ENCODE measurements at regions not wholly inside any gene's neighbourhood (a gene's known extent, or its start where the extent isn't known, plus 50 kb on each side); places are given as distances from the start of the nearest gene placed in this dataset.

GRCh38 chr14:53638966-53639365, 317.7 kb downstream of the BMP4 start:
- TF ChIP-seq CTCF (IDR thresholded peaks at IDR 0.05) = no peak
- ATAC-seq (no peak), DNase-seq (no peak)
- intact Hi-C loops (cut with DNase I) = no loop called here
- H3K36me3 ChIP-seq = no peaks in the 10 kb centered on the region
- H3K27ac ChIP-seq = no peak overlapping the region
- no peaks in the 10 kb centered on the region for H3K9me3 ChIP-seq
- no peaks in the 10 kb centered on the region for H3K4me1 ChIP-seq
- no peaks in the 10 kb centered on the region for H3K27me3 ChIP-seq (ENCODE audit: low read depth)
- H3K4me3 ChIP-seq = no peak overlapping the region

DNA sequence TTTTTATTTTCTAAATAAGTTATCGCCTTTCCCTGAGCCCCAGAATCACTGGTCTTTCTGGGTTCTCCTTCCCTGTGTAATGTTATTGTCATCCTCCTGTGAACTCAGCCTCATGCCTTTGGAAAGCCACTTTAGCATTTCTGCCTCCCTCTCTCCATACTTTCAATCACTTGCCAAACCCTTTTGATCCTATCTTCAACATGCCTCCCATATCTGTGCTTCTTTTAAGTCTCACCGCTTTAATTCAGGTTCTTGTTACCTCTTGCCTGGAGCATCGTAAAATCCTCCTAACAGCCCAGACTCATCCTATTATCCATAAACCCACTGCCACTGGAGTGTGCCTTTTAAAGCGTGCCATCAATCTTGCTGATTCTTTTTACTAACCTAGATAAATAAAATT, 321.8 kb downstream of the BMP4 start:
- DNase-seq (no peak), ATAC-seq (no peak)
- Histone ChIP-seq H3K27me3 (ENCODE audit: low read depth) (no peaks in the 10 kb centered on the region), H3K4me1 (no peaks in the 10 kb centered on the region), H3K36me3 (no peaks in the 10 kb centered on the region), H3K9me3 (no peaks in the 10 kb centered on the region), H3K27ac (no peak overlapping the region), H3K4me3 (no peak overlapping the region)
- no peak for TF ChIP-seq CTCF (IDR thresholded peaks at IDR 0.05)
- intact Hi-C loops (cut with DNase I) = no loop called here

DNA sequence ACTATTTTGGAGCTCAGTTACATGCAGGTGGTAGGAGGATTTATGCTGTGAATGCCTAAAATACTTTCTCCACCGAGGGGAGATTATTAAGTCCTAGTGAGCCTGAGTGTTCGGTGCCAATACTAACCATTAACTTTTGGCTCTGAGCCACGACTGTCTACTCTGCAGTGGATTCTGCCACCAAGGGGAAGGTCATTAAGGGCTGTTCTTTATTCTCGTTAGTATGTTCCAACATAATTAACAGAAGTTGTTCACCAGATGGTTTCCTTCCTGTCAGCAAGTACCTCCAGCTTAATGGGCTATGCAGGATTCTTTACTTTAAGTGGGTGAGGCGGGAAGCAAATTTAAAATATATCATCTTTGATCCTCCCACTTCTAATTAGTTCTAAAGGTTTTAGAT, 326.3 kb downstream of the BMP4 start:
- H3K9me3 ChIP-seq = no peaks in the 10 kb centered on the region
- no peak overlapping the region for H3K4me3 ChIP-seq
- H3K27me3 ChIP-seq (ENCODE audit: low read depth) = no peaks in the 10 kb centered on the region
- H3K36me3 ChIP-seq = no peaks in the 10 kb centered on the region
- DNase-seq (no peak), ATAC-seq (no peak)
- intact Hi-C loops (cut with DNase I) = no loop called here
- no peaks in the 10 kb centered on the region for H3K4me1 ChIP-seq
- no peak for TF ChIP-seq CTCF (IDR thresholded peaks at IDR 0.05)
- no peak overlapping the region for H3K27ac ChIP-seq

DNA sequence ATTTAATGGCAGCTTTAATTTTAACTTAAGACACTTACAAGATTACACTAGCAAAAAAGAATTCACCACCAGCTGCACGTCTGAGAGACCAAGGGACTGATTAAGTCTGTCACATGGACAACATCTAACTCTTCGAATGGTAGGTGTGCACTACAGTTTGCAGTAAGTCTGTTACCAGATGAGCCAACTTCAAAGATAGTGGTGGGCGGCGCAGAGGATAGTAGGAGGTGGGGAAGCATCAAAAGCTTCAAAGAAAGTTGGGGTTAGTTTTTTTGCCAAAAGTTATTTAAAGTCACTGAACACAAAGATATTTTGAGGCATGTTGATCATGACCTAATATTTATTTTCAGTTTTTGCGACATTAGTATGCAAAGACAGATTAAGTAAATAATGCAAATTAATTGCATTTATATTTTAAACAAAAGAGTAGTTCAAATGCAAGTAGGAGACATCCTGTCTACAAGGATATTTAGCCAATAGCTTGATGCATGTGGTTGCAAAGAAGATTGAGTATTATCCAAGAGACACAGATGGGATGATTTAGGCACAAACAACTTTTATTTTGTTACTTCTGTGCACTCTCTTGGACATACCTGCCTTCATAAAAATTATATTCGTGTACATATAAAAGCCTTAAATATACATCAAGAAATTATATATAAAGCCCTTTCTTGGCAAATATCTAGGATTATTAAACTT, 327.7 kb downstream of the BMP4 start:
- Histone ChIP-seq H3K9me3 (no peaks in the 10 kb centered on the region), H3K4me1 (no peaks in the 10 kb centered on the region), H3K27ac (no peak overlapping the region), H3K4me3 (no peak overlapping the region), H3K27me3 (ENCODE audit: low read depth) (no peaks in the 10 kb centered on the region), H3K36me3 (no peaks in the 10 kb centered on the region)
- ATAC-seq = no peak
- no peak for TF ChIP-seq CTCF (IDR thresholded peaks at IDR 0.05)
- no peak for DNase-seq
- intact Hi-C loops (cut with DNase I) = no loop called here

DNA sequence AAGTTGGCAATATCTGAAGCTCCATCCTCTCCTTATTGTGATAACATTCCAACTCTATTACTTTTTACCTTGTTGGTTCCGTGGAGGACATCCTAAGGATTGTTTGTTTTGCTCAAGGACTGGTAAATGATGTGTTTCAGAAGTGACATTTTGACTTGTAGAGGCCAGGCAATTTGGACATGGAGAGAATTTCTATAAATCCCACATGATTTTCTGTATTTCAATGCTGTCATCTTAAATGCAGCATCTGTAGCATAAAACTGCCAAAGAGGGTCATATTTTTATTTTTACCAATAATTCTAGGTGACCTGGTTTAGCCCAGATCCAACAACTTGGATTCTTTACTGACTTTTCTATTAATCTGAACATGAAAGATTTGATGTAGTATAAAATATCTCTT, 328.4 kb downstream of the BMP4 start:
- Histone ChIP-seq H3K36me3 (no peaks in the 10 kb centered on the region), H3K27ac (no peak overlapping the region), H3K27me3 (ENCODE audit: low read depth) (no peaks in the 10 kb centered on the region), H3K9me3 (no peaks in the 10 kb centered on the region), H3K4me1 (no peaks in the 10 kb centered on the region), H3K4me3 (no peak overlapping the region)
- ATAC-seq = no peak
- no peak for TF ChIP-seq CTCF (IDR thresholded peaks at IDR 0.05)
- intact Hi-C loops (cut with DNase I) = no loop called here
- DNase-seq = no peak
